ENCODE measurements at regions not wholly inside any gene's neighbourhood (a gene's known extent, or its start where the extent isn't known, plus 50 kb on each side); places are given as distances from the start of the nearest gene placed in this dataset.

DNA sequence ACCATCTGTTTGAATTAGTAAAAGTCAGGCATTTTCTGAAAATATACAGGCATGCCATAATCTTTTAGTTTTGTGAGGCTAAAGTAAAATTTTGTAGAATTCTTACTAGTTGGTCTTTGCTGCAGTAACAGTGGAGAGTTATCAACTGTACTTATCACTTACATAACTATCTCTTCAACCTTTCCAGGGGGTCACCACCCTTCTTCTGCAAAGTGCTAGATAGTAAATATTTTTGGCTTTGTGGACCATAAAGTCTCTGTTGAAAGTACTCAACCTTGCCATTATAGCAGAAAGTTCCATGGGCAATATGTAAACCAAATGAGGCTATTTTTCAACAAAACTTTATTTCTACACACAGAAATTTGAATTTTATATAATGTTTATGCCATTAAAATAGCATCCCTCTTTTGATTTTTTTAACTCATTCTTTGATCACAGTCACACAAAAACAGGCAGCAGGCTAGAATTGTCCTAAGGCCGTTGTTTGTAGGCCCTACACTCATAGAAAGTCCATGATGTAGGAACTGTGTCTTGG, 59.5 kb upstream of the KLF6 start:
- H3K4me1 ChIP-seq (replicated peaks in 1 of 2; ENCODE audit: control insufficient read depth in 2 of 2, insufficient read depth in 2 of 2, low read length in 2 of 2), result peaks cover 0 to 10% of the 10 kb centered on the region in 2 experiments; a peak in 2 of 5 replicates
- H3K9ac ChIP-seq (ENCODE audit: insufficient read depth in 1 of 2, low read depth in 2 of 2, low read length in 2 of 2), result no peak overlapping the region
- H3K27ac ChIP-seq (ENCODE audit: extremely low read depth, low read depth, low read length), result no peak overlapping the region
- FAIRE-seq, result no peak
- no peaks in the 10 kb centered on the region for H3K36me3 ChIP-seq (ENCODE audit: control insufficient read depth, insufficient read depth, low read length)
- in situ Hi-C loops (cut with MboI) (no loop called here), intact Hi-C loops (cut with micrococcal nuclease) (no loop called here)
- H2AFZ ChIP-seq (ENCODE audit: low read depth, low read length), result no peak overlapping the region
- POLR2A ChIA-PET, result no interaction called here
- H3K9me1 ChIP-seq (ENCODE audit: control insufficient read depth, insufficient read depth, low read length), result no peaks in the 10 kb centered on the region
- CTCF ChIA-PET (ENCODE audit: low intra/inter-chr PET ratio), result no interaction called here
- DNase-seq (ENCODE audit: extremely low read depth in 1 of 4, low spot score in 3 of 4), result no peak
- no TSS peak for BruUV-seq (replicated peaks)
- no peaks in the 10 kb centered on the region for H4K20me1 ChIP-seq (replicated peaks; ENCODE audit: control insufficient read depth, insufficient read depth, low read length)
- no peaks in the 10 kb centered on the region for H3K9me3 ChIP-seq (replicated peaks; ENCODE audit: control insufficient read depth, insufficient read depth, low read depth, low read length)
- TF ChIP-seq ZBTB40 (IDR thresholded peaks at IDR 0.05), result peak; percentile 89
- TF ChIP-seq ZBTB40 (CRISPR knock-in tag; IDR thresholded peaks at IDR 0.05), result peak; percentile 48; the same call in 1 of the 2 replicates
- TF ChIP-seq, protein P1, sequence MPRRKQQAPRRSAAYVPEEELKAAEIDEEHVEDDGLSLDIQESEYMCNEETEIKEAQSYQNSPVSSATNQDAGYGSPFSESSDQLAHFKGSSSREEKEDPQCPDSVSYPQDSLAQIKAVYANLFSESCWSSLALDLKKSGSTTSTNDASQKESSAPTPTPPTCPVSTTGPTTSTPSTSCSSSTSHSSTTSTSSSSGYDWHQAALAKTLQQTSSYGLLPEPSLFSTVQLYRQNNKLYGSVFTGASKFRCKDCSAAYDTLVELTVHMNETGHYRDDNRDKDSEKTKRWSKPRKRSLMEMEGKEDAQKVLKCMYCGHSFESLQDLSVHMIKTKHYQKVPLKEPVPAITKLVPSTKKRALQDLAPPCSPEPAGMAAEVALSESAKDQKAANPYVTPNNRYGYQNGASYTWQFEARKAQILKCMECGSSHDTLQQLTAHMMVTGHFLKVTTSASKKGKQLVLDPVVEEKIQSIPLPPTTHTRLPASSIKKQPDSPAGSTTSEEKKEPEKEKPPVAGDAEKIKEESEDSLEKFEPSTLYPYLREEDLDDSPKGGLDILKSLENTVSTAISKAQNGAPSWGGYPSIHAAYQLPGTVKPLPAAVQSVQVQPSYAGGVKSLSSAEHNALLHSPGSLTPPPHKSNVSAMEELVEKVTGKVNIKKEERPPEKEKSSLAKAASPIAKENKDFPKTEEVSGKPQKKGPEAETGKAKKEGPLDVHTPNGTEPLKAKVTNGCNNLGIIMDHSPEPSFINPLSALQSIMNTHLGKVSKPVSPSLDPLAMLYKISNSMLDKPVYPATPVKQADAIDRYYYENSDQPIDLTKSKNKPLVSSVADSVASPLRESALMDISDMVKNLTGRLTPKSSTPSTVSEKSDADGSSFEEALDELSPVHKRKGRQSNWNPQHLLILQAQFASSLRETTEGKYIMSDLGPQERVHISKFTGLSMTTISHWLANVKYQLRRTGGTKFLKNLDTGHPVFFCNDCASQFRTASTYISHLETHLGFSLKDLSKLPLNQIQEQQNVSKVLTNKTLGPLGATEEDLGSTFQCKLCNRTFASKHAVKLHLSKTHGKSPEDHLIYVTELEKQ (CRISPR knock-in tag; IDR thresholded peaks at IDR 0.05), result no peak
- TF ChIP-seq MYBL2 (IDR thresholded peaks at IDR 0.05; ENCODE audit: low read depth), result no peak
- no peak for TF ChIP-seq MYBL2 (CRISPR knock-in tag; IDR thresholded peaks at IDR 0.05; ENCODE audit: borderline replicate concordance)
- TF ChIP-seq DMBX1 (CRISPR knock-in tag; IDR thresholded peaks at IDR 0.05; ENCODE audit: borderline replicate concordance), result no peak
- no peak overlapping the region for H3K4me2 ChIP-seq (ENCODE audit: insufficient read depth, low read length)
- WGBS (ENCODE audit: insufficient coverage, low coverage, missing lambda C conversion rate), result 50% methylated on average over 1 of the region's 1 CpG
- H3K27me3 ChIP-seq (ENCODE audit: control insufficient read depth in 2 of 2, insufficient read depth in 2 of 2, low read length in 2 of 2), result no peaks in the 10 kb centered on the region
- H3K4me3 ChIP-seq, result no peak overlapping the region
- ATAC-seq, result no peak
- H3K79me2 ChIP-seq (ENCODE audit: control insufficient read depth, insufficient read depth, low read length), result no peaks in the 10 kb centered on the region

Measured in K562 (cell line).